Calu3 (cell line): ENCODE measurements at regions not wholly inside any gene's neighbourhood (a gene's known extent, or its start where the extent isn't known, plus 50 kb on each side); places are given as distances from the start of the nearest gene placed in this dataset.

Experiments
- BruUV-seq: library from RNA; stranded (reverse); fragments of 400-500 nt; replicated peaks from 2 replicates; lab custom pipeline; 2021; lab: Mats Ljungman, UMichigan
- CTCF ChIA-PET: fragments of 300-600 bp; sonication (Branson Sonifier 250); formaldehyde crosslinking; loops from one replicate; lab custom pipeline; 2022; ENCODE audit warnings: antibody characterized with exemption; lab: Charles Lee
- DNase-seq: peaks from one replicate; pipeline ENCODE4 v3.0.0; 2022
- H3K27ac Mint-ChIP-seq: one replicate; pipeline ENCODE4 v1.8.0; 2022; ENCODE audit warnings: mixed read lengths; ENCODE audit not compliant: unreplicated experiment
- H3K27me3 Mint-ChIP-seq: one replicate; pipeline ENCODE4 v1.8.0; 2022; ENCODE audit warnings: mixed read lengths; ENCODE audit not compliant: unreplicated experiment
- H3K36me3 Mint-ChIP-seq: one replicate; pipeline ENCODE4 v1.8.0; 2022; ENCODE audit warnings: mild to moderate bottlenecking, moderate library complexity, mixed read lengths; ENCODE audit not compliant: insufficient read depth, unreplicated experiment
- H3K4me1 Mint-ChIP-seq: one replicate; pipeline ENCODE4 v1.8.0; 2022; ENCODE audit warnings: mild to moderate bottlenecking, low read depth, mixed read lengths; ENCODE audit not compliant: unreplicated experiment
- H3K4me3 Mint-ChIP-seq: one replicate; pipeline ENCODE4 v1.8.0; 2022; ENCODE audit warnings: mild to moderate bottlenecking, low read depth, moderate library complexity, mixed read lengths; ENCODE audit not compliant: unreplicated experiment
- H3K9me3 Mint-ChIP-seq: one replicate; pipeline ENCODE4 v1.8.0; 2022; ENCODE audit warnings: low read depth, mixed read lengths; ENCODE audit not compliant: unreplicated experiment
- intact Hi-C: fragments of 100-400 bp; cut with micrococcal nuclease; formaldehyde crosslinking; loops from one replicate; pipeline ENCODE4 v1.10.0; 2022; ENCODE audit not compliant: unreplicated experiment
- TF ChIP-seq, protein P1 (sequence below): fragments of 200-600 bp; IDR thresholded peaks from one replicate; pipeline ENCODE4 v1.8.0; 2022; ENCODE audit warnings: antibody characterized with exemption; ENCODE audit not compliant: unreplicated experiment

DNA sequence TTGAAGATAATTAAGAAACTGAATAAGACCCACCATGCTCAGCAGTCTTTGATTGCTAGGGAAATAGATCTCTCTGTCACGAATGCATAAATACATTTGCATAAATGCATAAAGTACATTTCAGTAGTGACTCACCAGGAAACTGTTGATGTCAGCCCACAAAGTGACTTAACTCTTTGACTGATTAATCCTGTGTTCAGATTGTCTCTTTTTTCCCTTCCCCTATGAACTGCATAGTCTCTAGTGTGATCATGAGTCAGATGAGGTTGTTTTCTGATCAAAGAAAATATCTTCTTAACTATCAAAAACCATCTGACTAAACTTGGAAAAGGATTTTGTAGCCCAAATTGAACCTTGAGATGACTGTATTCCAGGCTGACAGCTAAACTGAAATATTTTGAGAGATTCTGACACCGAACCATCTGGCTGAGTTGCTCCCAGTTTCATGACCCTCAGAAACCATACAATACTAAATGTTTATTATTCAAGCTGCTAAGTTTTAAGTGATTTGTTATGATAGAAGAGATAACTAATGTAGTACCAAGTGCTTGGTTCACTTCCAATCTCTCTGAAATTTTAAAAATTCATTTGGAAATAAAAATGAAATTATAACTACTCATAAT, 1381.5 kb upstream of the AGA start:
- CTCF ChIA-PET, result no interaction called here
- no peak overlapping the region for H3K4me3 Mint-ChIP-seq
- no peak for DNase-seq

DNA sequence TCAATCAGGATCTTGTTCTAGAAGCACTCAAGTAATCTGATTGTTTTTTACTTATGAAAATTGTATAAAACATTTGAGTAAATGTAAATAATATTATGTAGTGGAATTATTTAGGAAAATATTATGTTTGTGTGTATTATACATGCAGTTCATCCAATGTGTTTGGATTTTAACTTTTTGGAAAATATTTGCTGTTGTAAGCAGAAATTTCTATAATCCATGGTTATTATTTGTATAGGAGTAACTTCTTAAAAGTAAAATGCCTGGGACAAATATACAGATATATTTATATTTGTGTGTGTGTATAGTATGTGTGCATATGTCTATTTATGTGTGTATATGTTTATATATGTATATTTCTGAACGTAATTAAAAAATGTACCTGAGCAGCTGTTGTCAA, 1394.6 kb upstream of the AGA start:
- CTCF ChIA-PET, result no interaction called here
- Mint-ChIP-seq H3K4me1 (no peaks in the 10 kb centered on the region), H3K27me3 (no peaks in the 10 kb centered on the region), H3K36me3 (no peaks in the 10 kb centered on the region), H3K9me3 (no peaks in the 10 kb centered on the region), H3K4me3 (no peak overlapping the region), H3K27ac (no peak overlapping the region)
- TF ChIP-seq, protein P1, sequence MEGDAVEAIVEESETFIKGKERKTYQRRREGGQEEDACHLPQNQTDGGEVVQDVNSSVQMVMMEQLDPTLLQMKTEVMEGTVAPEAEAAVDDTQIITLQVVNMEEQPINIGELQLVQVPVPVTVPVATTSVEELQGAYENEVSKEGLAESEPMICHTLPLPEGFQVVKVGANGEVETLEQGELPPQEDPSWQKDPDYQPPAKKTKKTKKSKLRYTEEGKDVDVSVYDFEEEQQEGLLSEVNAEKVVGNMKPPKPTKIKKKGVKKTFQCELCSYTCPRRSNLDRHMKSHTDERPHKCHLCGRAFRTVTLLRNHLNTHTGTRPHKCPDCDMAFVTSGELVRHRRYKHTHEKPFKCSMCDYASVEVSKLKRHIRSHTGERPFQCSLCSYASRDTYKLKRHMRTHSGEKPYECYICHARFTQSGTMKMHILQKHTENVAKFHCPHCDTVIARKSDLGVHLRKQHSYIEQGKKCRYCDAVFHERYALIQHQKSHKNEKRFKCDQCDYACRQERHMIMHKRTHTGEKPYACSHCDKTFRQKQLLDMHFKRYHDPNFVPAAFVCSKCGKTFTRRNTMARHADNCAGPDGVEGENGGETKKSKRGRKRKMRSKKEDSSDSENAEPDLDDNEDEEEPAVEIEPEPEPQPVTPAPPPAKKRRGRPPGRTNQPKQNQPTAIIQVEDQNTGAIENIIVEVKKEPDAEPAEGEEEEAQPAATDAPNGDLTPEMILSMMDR, result no peak
- intact Hi-C loops, result no loop called here
- no TSS peak for BruUV-seq
- no peak for DNase-seq

More for the DNA sequence above, 1381.5 kb upstream of the AGA start:
- no TSS peak for BruUV-seq
- no peak overlapping the region for H3K27ac Mint-ChIP-seq
- no peaks in the 10 kb centered on the region for H3K27me3 Mint-ChIP-seq
- H3K9me3 Mint-ChIP-seq, result no peaks in the 10 kb centered on the region
- no peaks in the 10 kb centered on the region for H3K4me1 Mint-ChIP-seq
- no peaks in the 10 kb centered on the region for H3K36me3 Mint-ChIP-seq
- TF ChIP-seq, protein P1, result no peak
- intact Hi-C loops, result no loop called here

DNA sequence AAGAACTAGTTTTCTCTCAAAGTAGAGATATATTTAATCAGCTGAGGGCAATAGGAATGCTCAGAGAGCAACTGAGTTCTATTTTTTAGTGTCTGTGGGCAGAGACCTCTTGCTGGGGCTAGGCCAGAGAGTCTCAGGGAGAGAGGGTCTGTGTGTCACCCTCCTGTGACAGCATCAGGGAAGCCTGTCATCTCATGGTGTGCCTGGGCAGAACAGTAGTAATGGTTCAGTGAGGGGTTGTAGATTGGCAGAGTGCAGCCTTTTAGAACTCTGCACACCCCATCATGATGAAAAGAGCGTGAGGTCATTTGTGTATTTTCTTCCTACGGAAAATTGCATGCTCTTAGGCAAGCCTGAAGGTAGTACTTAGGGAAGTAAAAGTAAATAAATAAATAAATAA, 1396.5 kb upstream of the AGA start:
- no peak for DNase-seq
- no peaks in the 10 kb centered on the region for H3K27me3 Mint-ChIP-seq
- TF ChIP-seq, protein P1, result no peak
- no peak overlapping the region for H3K4me3 Mint-ChIP-seq
- no TSS peak for BruUV-seq
- intact Hi-C loops, result no loop called here
- no peak overlapping the region for H3K27ac Mint-ChIP-seq
- no peaks in the 10 kb centered on the region for H3K36me3 Mint-ChIP-seq
- no peaks in the 10 kb centered on the region for H3K9me3 Mint-ChIP-seq
- H3K4me1 Mint-ChIP-seq, result no peaks in the 10 kb centered on the region
- CTCF ChIA-PET, result no interaction called here

DNA sequence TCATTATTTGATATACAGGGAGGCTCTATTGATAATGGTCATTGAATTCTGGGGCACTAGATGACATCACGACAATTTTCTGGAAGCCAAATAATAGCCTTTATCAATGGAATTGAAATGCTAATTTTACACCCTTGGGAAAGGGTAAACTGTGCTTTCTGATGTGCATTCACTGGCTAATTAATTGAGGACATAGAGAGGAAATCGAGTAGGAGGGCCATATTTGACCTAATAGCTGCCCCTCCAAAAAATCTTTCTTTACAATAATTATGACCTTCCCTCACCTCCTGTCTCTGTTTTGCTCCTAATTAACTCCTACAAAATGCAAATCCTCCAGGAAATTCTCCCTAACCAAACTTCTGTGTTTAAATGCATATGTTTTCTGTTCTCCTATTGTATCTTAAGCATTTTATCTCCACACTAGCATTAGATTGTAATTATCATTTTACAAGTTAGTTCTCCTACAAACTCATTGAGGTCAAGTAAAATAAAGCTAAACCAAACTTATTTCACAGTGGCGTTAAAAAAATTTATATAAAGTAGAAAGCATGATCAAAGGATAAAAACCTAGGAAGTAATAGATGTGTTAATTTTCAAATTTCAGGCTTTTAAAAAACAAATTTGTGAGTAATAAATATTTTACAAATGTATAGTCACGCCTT, 1414.0 kb upstream of the AGA start:
- Mint-ChIP-seq H3K4me3 (no peak overlapping the region), H3K4me1 (no peaks in the 10 kb centered on the region), H3K27me3 (no peaks in the 10 kb centered on the region), H3K9me3 (no peaks in the 10 kb centered on the region), H3K36me3 (no peaks in the 10 kb centered on the region), H3K27ac (no peak overlapping the region)
- no peak for DNase-seq
- intact Hi-C loops, result no loop called here
- TF ChIP-seq, protein P1, result no peak
- CTCF ChIA-PET, result interaction anchor here (0.5 kb wide), 1 partner anchor 193 kb away, joined by 3 read pairs; no protein-coding TSS in a partner anchor
- no TSS peak for BruUV-seq
